ENCODE measurements at regions not wholly inside any gene's neighbourhood (a gene's known extent, or its start where the extent isn't known, plus 50 kb on each side); places are given as distances from the start of the nearest gene placed in this dataset.

DNA sequence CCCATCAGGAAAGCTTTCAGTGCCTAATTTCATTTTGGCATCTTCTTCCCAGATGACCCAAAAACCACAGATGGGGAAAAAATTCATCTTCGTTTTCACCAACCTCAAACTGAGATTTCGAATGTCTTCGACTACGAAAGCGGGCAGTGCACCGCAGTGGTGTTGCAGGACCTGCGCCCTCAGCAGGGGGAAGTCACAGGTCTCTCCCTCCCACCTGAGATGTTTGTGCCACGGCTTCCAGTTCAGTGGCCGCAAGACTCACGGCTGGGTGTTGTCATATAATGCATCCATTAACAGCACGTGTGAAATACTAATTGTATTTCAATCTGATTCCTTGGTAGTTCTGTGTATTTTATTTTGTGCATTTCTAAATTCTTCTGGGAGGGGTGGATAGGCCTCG, 66.2 kb upstream of the SALL3 start:
- TF ChIP-seq SP1 (IDR thresholded peaks at IDR 0.05) = no peak
- no peak for TF ChIP-seq LEF1 (IDR thresholded peaks at IDR 0.05; ENCODE audit: borderline replicate concordance)
- no peak for TF ChIP-seq FOXK2 (IDR thresholded peaks at IDR 0.05)
- TF ChIP-seq ZNF384 (IDR thresholded peaks at IDR 0.05) = no peak
- no peak for TF ChIP-seq BHLHE40 (IDR thresholded peaks at IDR 0.05; ENCODE audit: borderline replicate concordance)
- TF ChIP-seq, protein P1, sequence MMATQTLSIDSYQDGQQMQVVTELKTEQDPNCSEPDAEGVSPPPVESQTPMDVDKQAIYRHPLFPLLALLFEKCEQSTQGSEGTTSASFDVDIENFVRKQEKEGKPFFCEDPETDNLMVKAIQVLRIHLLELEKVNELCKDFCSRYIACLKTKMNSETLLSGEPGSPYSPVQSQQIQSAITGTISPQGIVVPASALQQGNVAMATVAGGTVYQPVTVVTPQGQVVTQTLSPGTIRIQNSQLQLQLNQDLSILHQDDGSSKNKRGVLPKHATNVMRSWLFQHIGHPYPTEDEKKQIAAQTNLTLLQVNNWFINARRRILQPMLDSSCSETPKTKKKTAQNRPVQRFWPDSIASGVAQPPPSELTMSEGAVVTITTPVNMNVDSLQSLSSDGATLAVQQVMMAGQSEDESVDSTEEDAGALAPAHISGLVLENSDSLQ (IDR thresholded peaks at IDR 0.05) = no peak
- no peak for TF ChIP-seq ARNT (IDR thresholded peaks at IDR 0.05)
